Astrocyte of the cerebellum (primary cell): ENCODE measurements at regions not wholly inside any gene's neighbourhood (a gene's known extent, or its start where the extent isn't known, plus 50 kb on each side); places are given as distances from the start of the nearest gene placed in this dataset.

Experiments
- DNase-seq: peaks from one replicate; pipeline ENCODE4 v3.0.0-alpha.2; 2011; ENCODE audit warnings: low read depth
- H3K4me3 ChIP-seq: 2 replicates; pipeline ENCODE4 v1.5.1; 2011; ENCODE audit warnings: mild to moderate bottlenecking, low read depth, low read length, moderate library complexity
- in situ Hi-C: cut with HindIII; loops from 2 replicates; pipeline ENCODE4 v1.10.0; 2017; ENCODE audit warnings: low sequenced_read_pairs
- TF ChIP-seq, protein P1 (sequence below): IDR thresholded peaks from 2 replicates; pipeline ENCODE4 v1.5.1; 2012; ENCODE audit warnings: low read length, low read depth, moderate library complexity, mild to moderate bottlenecking; ENCODE audit errors: missing control alignments

DNA sequence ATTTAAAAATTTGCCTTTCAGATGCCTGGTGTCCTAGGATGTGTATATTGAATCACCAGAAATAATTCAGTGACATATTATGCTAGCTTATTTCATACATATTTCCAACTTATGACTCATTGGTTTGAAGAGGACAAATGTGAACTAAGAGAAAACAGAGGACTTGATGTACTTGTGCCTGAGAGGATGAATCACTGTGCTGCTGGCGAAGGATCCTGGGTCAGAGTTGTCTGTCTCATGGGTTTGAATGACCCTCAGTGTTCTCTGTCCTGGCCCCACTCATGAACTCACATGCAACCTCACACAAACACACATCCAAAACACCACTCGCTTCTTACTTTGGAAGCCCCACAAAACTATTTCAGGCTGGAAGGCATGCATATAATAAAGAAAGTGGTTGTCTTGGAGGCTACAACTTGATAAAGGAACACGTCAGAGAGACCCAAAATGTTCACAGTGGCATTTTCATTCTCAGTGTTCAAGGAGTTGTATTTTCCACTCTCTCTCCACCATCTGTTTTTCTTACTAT, 129.0 kb upstream of the SPRY2 start:
- TF ChIP-seq, protein P1, sequence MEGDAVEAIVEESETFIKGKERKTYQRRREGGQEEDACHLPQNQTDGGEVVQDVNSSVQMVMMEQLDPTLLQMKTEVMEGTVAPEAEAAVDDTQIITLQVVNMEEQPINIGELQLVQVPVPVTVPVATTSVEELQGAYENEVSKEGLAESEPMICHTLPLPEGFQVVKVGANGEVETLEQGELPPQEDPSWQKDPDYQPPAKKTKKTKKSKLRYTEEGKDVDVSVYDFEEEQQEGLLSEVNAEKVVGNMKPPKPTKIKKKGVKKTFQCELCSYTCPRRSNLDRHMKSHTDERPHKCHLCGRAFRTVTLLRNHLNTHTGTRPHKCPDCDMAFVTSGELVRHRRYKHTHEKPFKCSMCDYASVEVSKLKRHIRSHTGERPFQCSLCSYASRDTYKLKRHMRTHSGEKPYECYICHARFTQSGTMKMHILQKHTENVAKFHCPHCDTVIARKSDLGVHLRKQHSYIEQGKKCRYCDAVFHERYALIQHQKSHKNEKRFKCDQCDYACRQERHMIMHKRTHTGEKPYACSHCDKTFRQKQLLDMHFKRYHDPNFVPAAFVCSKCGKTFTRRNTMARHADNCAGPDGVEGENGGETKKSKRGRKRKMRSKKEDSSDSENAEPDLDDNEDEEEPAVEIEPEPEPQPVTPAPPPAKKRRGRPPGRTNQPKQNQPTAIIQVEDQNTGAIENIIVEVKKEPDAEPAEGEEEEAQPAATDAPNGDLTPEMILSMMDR, result no peak
- peak; percentile 13 for DNase-seq
- H3K4me3 ChIP-seq, result no peak overlapping the region
- in situ Hi-C loops, result no loop called here

DNA sequence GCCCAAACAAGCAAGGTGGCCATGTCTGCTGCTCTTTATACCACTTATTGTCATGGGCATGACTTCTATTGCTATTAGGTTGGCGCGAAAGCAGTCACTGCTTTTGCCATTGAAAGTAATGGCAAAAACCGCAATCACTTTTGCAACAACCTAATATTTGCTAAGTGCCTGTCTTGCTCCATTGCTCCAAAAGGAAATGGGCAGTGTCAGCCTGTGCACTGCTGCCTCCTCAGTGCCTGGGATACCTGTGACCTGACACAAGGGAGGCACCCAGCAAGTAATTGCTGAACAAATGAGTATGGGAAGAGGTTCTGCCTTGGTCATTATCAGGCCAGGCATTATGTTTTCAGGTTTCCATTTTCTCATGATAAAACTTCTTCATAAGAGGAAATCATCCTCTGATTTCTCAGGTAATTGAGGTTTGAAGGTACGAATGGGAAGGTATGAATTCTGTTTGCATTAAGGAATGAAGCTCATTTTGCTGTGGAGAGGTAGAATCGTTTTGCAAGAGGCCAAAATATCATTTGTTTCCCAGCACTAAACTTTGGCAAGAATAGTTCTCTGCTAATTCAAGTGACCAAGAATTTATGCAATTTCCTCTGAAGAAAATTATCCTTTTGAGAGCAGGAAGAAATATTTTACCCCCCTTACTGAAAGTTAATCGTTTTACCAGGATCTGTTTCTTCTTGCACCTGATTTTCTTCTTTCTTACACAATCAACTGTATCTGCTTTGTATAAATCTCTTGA, 128.4 kb upstream of the SPRY2 start:
- DNase-seq, result peak; percentile 16
- H3K4me3 ChIP-seq, result no peak overlapping the region
- TF ChIP-seq, protein P1, result no peak
- in situ Hi-C loops, result no loop called here

DNA sequence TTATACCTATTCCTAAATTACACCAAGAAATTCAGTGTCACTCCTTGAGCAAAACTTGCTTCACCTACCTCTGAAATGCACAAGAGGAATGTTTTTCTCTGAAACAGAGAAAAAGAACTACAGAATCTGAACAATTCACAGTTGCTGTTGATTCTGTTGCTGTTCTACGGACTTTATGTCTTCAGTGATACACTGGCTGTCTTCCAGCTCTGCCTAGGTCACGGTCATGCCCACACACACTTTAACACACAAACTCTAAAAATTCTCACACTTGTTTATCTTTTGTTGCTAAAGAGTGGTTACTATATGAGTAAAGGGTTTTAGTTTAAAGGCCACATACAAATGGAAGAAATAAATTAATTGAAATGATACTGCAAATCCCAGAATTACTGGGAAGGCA, 124.4 kb upstream of the SPRY2 start:
- in situ Hi-C loops, result no loop called here
- no peak overlapping the region for H3K4me3 ChIP-seq
- no peak for DNase-seq
- TF ChIP-seq, protein P1, result no peak

DNA sequence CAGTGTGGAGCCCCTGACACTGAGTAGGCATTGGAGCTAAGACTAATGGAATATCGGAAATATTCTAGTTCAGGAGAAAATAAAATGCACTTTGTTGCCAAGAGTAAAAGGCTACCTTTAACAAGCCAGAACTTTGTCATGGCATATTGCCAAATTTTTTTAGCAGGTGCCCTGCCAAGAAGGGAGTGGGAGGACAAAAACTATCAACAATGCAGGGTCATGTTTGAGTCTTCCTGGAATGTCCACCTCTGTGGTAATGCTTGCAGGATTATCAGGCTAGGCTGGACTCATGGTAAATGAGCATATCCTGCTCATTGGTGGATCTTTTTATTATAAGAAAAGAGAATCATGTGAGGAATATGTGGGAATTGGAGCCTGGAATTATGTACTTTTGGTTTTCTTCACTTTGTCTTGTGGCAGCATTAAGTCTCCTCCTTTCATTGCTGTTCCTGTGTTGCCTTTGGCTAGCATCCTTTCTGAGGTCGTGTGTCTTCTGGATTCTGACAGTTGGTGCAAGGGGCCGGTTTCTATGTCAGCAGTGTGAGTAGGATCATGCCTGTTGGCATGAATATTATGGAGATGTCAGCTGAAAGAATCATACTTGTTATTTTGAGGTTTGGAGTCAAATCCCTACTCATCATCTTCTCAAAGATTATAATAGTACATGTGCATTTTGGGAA, 122.9 kb upstream of the SPRY2 start:
- in situ Hi-C loops, result no loop called here
- no peak for DNase-seq
- TF ChIP-seq, protein P1, result no peak
- no peak overlapping the region for H3K4me3 ChIP-seq

DNA sequence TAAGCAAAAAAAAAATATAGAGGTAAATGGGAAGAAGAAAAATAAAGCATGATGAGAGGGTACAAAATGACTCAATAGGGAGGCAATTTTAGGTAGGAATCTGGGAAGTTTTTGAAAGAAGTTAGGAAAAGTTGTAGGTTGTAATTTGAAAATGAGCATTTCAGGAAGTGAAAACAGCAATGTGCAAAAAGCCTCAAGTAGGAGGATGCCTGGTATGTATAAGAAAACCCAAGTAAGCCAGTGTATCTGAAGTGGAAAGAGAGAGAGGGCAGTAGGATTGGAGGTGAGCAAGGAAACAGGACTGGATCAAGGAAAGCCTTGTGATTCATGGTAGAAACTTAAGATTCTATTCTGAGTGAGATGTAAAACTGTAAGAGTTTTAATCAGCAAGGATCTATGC, 121.6 kb upstream of the SPRY2 start:
- in situ Hi-C loops, result no loop called here
- DNase-seq, result no peak
- TF ChIP-seq, protein P1, result no peak

DNA sequence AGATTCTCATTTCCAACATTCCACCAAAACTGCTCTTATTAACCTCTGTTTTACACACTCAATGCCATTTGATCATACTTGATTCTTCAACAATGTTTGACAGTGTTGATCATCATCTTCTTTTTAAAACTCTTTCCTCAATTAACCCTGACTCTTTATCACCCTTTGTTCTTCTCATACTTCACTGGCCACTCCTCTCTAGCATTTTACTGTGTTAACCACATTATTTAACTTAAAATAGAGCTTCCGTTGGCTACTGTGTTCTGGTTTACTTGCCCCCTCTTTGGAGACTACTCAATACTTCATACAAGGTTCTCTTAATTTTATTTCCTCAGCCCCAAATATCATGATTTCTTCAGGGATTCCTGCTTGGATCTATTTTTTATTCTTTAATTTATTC, 121.1 kb upstream of the SPRY2 start:
- TF ChIP-seq, protein P1, result no peak
- no peak for DNase-seq
- no peak overlapping the region for H3K4me3 ChIP-seq
- in situ Hi-C loops, result no loop called here

More for the DNA sequence above, 121.6 kb upstream of the SPRY2 start:
- no peak overlapping the region for H3K4me3 ChIP-seq
